NCI-H345 (cell line): ENCODE measurements at regions not wholly inside any gene's neighbourhood (a gene's known extent, or its start where the extent isn't known, plus 50 kb on each side); places are given as distances from the start of the nearest gene placed in this dataset.

Experiments
- DNase-seq: peaks from one replicate; lab custom pipeline; 2025; lab: John Stamatoyannopoulos, UW

GRCh38 chr5:3221432-3221831 lies 374.2 kb upstream of the IRX1 start:
- no peak for DNase-seq

GRCh38 chr5:3220638-3221288 lies 374.9 kb upstream of the IRX1 start:
- DNase-seq, result no peak

GRCh38 chr5:3220201-3220600 lies 375.4 kb upstream of the IRX1 start:
- no peak for DNase-seq

- DNase-seq, result no peak
Observed at GRCh38 chr5:3218916-3219650, 376.5 kb upstream of the IRX1 start.

DNA sequence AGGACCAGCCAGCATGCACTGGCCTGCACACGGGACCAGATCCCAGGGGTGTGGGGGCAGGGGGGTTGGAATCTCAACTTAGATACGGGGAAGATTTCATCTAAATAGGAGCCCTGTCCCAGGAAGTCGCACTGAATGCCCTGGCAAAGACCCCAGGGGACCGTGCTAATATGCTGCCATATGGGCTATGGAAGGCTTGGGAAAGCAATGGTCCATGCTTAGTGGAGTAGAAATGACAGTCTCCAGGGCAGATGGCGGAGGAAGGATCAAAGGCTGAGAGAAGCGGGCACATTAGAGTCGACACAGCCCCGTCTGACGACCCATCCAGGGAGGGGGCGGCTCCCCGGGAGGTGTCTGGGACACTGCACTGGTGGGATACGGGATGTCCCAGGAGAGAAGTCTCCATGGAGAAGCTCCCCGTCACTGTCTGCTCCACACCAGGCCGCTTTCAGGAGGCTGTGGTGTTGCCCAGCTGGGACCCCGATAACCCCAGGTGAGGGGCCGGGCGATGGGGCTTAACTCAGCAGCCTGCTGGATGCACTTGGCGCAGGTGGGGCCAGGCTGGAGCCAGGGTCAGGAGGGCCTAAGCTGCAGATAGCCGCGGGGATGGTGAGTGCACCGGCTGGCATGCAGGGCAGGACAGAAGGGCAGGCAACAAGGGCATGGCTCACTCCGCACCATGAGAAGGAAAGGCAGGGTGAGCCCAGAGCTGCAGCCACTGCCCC lies 377.7 kb upstream of the IRX1 start:
- no peak for DNase-seq

GRCh38 chr5:3217114-3217513 lies 378.5 kb upstream of the IRX1 start:
- DNase-seq, result no peak

- no peak for DNase-seq
Observed at GRCh38 chr5:3216386-3216785, 379.2 kb upstream of the IRX1 start.

DNA sequence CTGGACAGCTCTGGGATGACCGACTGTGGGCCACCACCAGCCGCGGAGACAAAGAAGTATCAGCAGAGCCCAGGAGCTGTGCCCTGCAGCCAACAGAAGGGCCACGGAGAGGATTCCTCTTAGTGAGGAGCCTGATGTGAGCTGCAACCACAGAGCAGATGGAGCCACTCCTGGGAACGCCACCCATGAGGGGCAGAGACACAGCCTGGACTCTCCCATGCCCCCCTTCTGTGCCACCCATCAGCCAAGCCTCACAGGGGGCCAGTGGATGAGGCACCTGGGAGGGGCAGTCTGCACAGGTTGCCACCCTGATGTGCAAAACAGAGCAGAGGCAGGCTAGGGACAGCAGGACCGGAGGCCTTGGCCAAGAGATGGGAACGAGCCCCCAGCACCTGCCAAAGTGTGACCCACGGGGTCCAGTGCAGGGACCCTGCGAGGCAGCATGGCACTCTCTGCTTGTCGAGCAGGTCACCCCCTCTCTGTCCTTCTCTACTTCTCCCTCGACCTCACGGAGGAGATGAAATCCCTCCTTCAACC lies 380.7 kb upstream of the IRX1 start:
- no peak for DNase-seq

GRCh38 chr5:3214396-3214795 lies 381.2 kb upstream of the IRX1 start:
- DNase-seq, result no peak

- DNase-seq, result no peak
Observed at GRCh38 chr5:3212869-3213268, 382.8 kb upstream of the IRX1 start.

DNA sequence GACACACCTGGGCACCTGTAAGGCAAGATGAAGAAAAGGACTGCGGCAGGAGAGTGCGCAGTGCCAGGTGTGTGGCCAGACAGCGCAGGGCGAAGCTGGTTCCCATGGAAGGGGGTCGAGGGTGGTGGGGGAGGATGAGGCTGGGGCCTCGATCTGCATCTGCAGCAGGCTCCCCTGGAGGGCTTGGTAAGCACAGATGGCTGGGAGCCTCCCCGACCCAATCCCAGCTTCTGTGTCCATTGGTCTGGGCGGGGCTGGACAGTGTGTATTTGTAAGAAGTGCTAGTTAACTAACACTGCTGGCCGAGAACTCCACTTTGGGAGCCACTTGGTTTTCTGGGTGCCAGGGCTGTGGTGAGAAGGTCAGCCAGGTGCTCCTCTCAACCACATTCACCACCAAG lies 385.1 kb upstream of the IRX1 start:
- DNase-seq, result no peak

- no peak for DNase-seq
Observed at GRCh38 chr5:3209918-3210317, 385.7 kb upstream of the IRX1 start.

GRCh38 chr5:3202570-3202969 lies 393.1 kb upstream of the IRX1 start:
- no peak for DNase-seq

GRCh38 chr5:3201941-3202340 lies 393.7 kb upstream of the IRX1 start:
- DNase-seq, result no peak

- DNase-seq, result no peak
Observed at GRCh38 chr5:3201121-3201520, 394.5 kb upstream of the IRX1 start.

DNA sequence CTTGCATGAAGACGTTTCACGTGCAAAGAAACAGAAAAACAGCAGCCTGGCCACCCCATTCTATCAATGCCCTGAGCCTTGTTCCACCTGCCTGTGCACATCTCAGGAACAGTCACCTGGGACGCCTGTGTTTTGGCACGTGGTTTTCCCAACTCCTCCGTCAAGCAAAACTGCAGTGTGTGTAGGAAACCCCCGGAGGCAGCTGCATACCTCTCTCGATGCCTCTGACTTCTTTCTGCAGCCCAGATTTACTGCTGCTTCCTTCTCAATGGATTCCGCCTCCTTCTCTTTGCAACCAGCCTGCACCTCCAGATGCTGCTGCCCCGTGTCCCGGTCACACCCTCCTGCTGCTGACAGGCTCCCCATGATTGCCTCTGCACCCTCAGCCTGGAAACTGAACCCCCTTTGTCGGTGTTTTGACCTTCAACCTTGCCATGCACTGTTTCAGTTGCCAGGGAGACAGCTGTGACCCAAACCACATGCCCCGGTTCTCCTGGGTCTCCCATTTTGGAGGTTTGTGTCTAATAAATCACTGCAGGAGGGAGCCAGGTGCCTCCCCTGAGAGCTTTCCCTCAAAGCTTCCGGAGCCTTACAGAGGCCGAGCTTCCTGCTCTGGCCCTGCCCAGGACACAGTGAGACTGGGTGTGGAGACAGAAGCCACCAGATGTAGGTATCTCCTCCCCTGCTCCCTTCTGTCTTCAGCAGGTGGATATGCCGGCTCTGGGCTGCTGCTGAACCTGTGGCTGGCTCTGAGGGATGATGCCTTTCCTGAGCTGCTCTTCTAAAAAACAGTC lies 395.5 kb upstream of the IRX1 start:
- no peak for DNase-seq

DNA sequence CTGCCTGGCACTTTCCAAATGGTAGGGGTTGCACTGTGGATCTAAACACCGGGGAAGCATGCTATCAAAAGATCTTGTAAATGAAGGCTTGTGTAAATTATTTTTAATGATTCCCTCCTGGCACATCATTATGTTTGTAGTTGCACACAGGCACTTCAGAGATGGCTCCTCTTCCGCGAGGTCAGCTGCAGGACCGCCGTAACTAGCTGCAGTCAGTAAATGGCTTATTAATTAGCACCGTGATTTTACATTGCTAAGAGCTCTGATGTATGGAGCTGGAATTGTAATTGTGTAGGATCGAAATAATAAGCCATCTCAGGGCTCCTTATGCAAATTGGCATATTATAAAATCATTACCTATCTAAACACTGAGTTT lies 397.6 kb upstream of the IRX1 start:
- no peak for DNase-seq

DNA sequence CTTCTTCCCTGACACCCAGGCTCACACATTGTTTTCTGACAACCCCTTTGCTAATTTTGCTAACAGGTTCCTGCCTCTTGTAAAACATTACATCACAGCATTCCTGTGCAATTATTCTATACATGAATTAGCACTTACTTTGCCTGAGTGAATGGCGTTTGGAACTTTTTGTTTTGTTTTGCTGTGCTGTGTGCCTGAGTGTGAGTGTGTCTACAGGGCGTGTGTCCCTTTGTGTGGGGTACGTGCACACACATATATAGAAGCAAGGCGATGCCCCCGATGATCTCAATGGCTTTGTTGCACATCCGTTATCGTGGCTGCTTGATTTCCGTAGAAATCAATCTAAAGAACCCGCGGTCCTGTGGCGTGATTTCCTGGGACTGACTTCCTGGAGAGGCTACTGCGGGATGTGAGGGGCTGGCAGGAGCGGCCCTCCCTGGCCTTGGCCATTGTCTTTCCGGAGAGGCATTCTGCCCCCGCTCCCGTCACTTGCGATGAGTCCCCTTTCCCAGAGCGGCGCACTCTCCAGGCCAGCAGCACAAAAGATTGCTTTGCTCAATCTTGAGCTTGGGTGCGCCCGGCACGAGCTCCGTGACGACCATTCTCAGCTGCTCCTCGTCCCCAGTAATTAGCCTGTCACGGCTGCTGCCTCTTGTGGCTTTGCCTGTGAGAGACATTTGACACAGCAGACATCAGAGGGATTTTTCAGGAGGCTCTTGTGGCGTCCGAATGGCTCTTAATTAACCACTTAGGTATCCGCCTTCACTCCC lies 398.1 kb upstream of the IRX1 start:
- DNase-seq, result peak; percentile 51

DNA sequence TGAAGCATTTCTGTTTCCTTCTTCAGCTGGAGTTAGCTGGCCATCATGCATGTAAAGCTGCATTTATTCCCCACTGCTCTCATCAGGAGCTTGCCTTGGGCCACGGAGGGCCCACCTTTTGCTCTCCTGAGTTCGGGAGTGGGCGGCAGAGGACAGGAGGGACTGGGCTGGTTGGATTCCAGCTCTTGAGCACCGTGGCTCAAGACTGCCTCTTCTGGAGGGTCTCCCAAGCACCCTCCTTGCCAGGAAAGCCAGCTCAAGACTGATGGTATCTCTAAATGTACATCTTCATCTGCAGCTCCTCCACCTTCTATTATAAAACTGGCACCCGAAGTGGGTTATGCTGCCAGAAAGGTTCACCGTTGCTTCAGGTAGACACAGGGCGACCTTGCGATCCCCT lies 399.6 kb upstream of the IRX1 start:
- peak; percentile 3 for DNase-seq

DNA sequence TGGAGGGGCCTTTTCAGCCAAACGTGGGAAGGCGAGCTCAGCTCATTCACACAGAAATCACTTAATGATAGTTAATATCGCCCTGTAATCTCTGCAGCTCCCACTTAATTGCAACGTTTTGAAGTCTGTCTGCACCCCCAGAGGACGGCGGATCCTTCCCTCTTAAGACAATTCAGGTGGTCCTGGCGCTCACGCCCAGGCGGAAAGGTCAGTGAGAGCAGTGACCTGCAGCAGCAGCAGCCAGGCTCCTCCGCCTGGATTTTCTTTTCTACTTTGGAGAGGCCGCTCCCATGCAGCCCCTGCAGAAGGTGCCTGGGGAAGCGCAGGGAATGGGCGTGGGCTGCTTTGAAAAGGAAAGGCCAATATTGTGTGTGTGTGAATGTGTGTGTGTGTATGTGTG lies 400.9 kb upstream of the IRX1 start:
- DNase-seq, result no peak

DNA sequence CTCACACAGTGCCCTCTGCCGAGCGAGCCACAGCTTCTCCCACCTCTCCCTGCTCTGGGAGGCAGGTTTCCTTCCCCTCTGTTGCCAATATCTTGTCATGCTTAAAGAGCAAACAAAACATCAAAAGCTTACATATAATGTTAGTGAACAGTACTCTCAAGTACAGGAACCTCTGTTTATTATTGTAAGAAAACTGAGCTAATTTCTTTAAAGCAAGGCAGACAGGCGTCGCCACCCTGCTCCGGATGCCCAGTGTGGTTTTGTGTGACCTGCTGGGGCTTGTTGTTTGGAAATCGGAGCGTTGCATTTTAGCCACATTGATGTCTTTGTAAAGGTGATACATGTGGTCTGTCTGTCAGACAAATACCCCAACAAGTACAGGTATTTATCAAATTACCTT lies 401.4 kb upstream of the IRX1 start:
- peak; percentile 4 for DNase-seq
